ENCODE measurements at regions not wholly inside any gene's neighbourhood (a gene's known extent, or its start where the extent isn't known, plus 50 kb on each side); places are given as distances from the start of the nearest gene placed in this dataset.
"Not testable (repeated sequence)": the region's sequence is repeated elsewhere in the genome, so short reads cannot be mapped to it uniquely, and the experiment has no call there.

GRCh38 chr7:68224041-68224741, 1227.6 kb downstream of the TYW1 start:
- TF ChIP-seq CTCF (IDR thresholded peaks at IDR 0.05), result no peak
- Histone ChIP-seq H3K4me2 (ENCODE audit: low read length) (no peak overlapping the region), H3K9me3 (ENCODE audit: control insufficient read depth, low read length) (no peaks in the 10 kb centered on the region), H3K27me3 (ENCODE audit: control insufficient read depth, insufficient read depth, low read length) (no peaks in the 10 kb centered on the region), H3K79me2 (no peaks in the 10 kb centered on the region), H3K4me3 (ENCODE audit: low read depth, low read length) (no peak overlapping the region), H3K4me1 (no peaks in the 10 kb centered on the region), H3K9ac (no peak overlapping the region), H3K36me3 (ENCODE audit: control insufficient read depth, insufficient read depth, low read length) (no peaks in the 10 kb centered on the region), H2AFZ (no peak overlapping the region), H3K27ac (no peak overlapping the region)

- H3K4me2 ChIP-seq (ENCODE audit: low read length); H3K27ac ChIP-seq; H3K9ac ChIP-seq; H3K36me3 ChIP-seq (ENCODE audit: control insufficient read depth, insufficient read depth, low read length); H3K4me3 ChIP-seq (ENCODE audit: low read depth, low read length); H3K27me3 ChIP-seq (ENCODE audit: control insufficient read depth, insufficient read depth, low read length); H2AFZ ChIP-seq; H3K9me3 ChIP-seq (ENCODE audit: control insufficient read depth, low read length); H3K79me2 ChIP-seq; H3K4me1 ChIP-seq: not testable (repeated sequence)
Measured at GRCh38 chr7:68231011-68231410, 1234.4 kb downstream of the TYW1 start.

GRCh38 chr7:68235937-68236336, 1239.3 kb downstream of the TYW1 start:
- Histone ChIP-seq H3K4me2 (ENCODE audit: low read length) (no peak overlapping the region), H3K9me3 (ENCODE audit: control insufficient read depth, low read length) (no peaks in the 10 kb centered on the region), H3K9ac (no peak overlapping the region), H3K79me2 (no peaks in the 10 kb centered on the region), H3K27ac (no peak overlapping the region), H3K4me1 (no peaks in the 10 kb centered on the region), H3K27me3 (ENCODE audit: control insufficient read depth, insufficient read depth, low read length) (no peaks in the 10 kb centered on the region), H3K36me3 (ENCODE audit: control insufficient read depth, insufficient read depth, low read length) (no peaks in the 10 kb centered on the region), H3K4me3 (ENCODE audit: low read depth, low read length) (no peak overlapping the region), H2AFZ (no peak overlapping the region)
- no peak for TF ChIP-seq CTCF (IDR thresholded peaks at IDR 0.05)

- H3K4me2 ChIP-seq (ENCODE audit: low read length), result no peak overlapping the region
- H3K9ac ChIP-seq, result no peak overlapping the region
- H3K27ac ChIP-seq, result no peak overlapping the region
- no peaks in the 10 kb centered on the region for H3K9me3 ChIP-seq (ENCODE audit: control insufficient read depth, low read length)
- no peaks in the 10 kb centered on the region for H3K79me2 ChIP-seq
- no peaks in the 10 kb centered on the region for H3K4me1 ChIP-seq
- no peak overlapping the region for H3K4me3 ChIP-seq (ENCODE audit: low read depth, low read length)
- no peaks in the 10 kb centered on the region for H3K36me3 ChIP-seq (ENCODE audit: control insufficient read depth, insufficient read depth, low read length)
- H3K27me3 ChIP-seq (ENCODE audit: control insufficient read depth, insufficient read depth, low read length), result no peaks in the 10 kb centered on the region
- no peak for TF ChIP-seq CTCF (IDR thresholded peaks at IDR 0.05)
- H2AFZ ChIP-seq, result no peak overlapping the region
Measured at GRCh38 chr7:68238204-68238805, 1241.7 kb downstream of the TYW1 start.

GRCh38 chr7:68243128-68243527, 1246.5 kb downstream of the TYW1 start:
- Histone ChIP-seq H3K27ac (no peak overlapping the region), H2AFZ (no peak overlapping the region), H3K36me3 (ENCODE audit: control insufficient read depth, insufficient read depth, low read length) (no peaks in the 10 kb centered on the region), H3K79me2 (no peaks in the 10 kb centered on the region), H3K9ac (no peak overlapping the region), H3K27me3 (ENCODE audit: control insufficient read depth, insufficient read depth, low read length) (no peaks in the 10 kb centered on the region), H3K4me2 (ENCODE audit: low read length) (no peak overlapping the region), H3K4me3 (ENCODE audit: low read depth, low read length) (no peak overlapping the region), H3K4me1 (no peaks in the 10 kb centered on the region), H3K9me3 (ENCODE audit: control insufficient read depth, low read length) (no peaks in the 10 kb centered on the region)
- TF ChIP-seq CTCF (IDR thresholded peaks at IDR 0.05), result no peak
